ENCODE measurements at regions not wholly inside any gene's neighbourhood (a gene's known extent, or its start where the extent isn't known, plus 50 kb on each side); places are given as distances from the start of the nearest gene placed in this dataset.

DNA sequence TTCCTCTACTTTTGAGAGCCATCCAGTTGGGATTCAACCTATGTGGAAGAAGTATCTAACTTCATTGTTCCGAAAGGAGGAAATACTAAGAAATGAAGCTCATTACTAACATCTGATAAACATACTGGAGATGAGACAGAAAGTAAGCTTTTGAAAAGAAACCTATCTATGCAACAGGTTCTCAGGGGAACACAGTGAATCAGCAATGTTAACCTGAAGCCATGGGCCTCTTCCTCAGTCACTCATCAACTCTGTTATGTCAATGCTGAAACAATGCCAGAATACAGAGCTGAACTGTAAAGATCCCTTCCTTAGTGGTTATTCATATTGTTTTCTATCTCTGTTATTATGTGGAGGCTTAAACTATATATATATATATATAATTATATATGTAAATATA is 55.5 kb upstream of the ESRRG start:
- TF ChIP-seq, protein P1, sequence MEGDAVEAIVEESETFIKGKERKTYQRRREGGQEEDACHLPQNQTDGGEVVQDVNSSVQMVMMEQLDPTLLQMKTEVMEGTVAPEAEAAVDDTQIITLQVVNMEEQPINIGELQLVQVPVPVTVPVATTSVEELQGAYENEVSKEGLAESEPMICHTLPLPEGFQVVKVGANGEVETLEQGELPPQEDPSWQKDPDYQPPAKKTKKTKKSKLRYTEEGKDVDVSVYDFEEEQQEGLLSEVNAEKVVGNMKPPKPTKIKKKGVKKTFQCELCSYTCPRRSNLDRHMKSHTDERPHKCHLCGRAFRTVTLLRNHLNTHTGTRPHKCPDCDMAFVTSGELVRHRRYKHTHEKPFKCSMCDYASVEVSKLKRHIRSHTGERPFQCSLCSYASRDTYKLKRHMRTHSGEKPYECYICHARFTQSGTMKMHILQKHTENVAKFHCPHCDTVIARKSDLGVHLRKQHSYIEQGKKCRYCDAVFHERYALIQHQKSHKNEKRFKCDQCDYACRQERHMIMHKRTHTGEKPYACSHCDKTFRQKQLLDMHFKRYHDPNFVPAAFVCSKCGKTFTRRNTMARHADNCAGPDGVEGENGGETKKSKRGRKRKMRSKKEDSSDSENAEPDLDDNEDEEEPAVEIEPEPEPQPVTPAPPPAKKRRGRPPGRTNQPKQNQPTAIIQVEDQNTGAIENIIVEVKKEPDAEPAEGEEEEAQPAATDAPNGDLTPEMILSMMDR (IDR thresholded peaks at IDR 0.05; ENCODE audit: low read depth, low read length): no peak
- TF ChIP-seq EZH2phosphoT487 (IDR thresholded peaks at IDR 0.05; ENCODE audit: low read depth): no peak

Measured in OCI-LY3 (cell line).